HCT116 (cell line): ENCODE measurements at regions not wholly inside any gene's neighbourhood (a gene's known extent, or its start where the extent isn't known, plus 50 kb on each side); places are given as distances from the start of the nearest gene placed in this dataset.

Experiments used
- ATAC-seq: fragments of 200-7000 bp; cut with Tn5 transposase; 2 replicates; pipeline ENCODE4 v1.9.1; 2020; ENCODE audit warnings: mild to moderate bottlenecking, moderate library complexity
- BruUV-seq: library from RNA; stranded (reverse); fragments of 400-500 nt; replicated peaks from 2 replicates; lab custom pipeline; 2021; lab: Mats Ljungman, UMichigan
- CTCF ChIA-PET: fragments of 300-600 bp; sonication (Branson Sonifier 250); formaldehyde crosslinking; loops from one replicate; lab custom pipeline; 2021; ENCODE audit warnings: antibody characterized with exemption; lab: Charles Lee
- POLR2A ChIA-PET: fragments of 300-600, 350-600 bp; sonication (Branson Sonifier 250); formaldehyde crosslinking; loops from one replicate; lab custom pipeline; 2021; ENCODE audit warnings: antibody characterized with exemption; lab: Charles Lee
- RAD21 ChIA-PET, 2 experiments: fragments of 300-600 bp; sonication (Branson Sonifier 250); formaldehyde crosslinking; loops; one replicate each; lab custom pipeline; 2023; ENCODE audit warnings: low total read pairs in 2 of 2; ENCODE audit not compliant: uncharacterized antibody in 2 of 2, unreplicated experiment in 2 of 2, low non-redundant PET in 1 of 2; lab: Charles Lee
- DNase-seq: peaks from one replicate; pipeline ENCODE4 v3.0.0-alpha.2; 2010; ENCODE audit warnings: low read depth, low spot score
- H2AFZ ChIP-seq: fragments of 200-600 bp; shearing (Covaris generic), sonication (generic); 2 replicates; pipeline ENCODE4 v1.6.1; 2017; ENCODE audit warnings: low read depth, mixed run types, mixed read lengths, antibody characterized with exemption, low read length; ENCODE audit not compliant: poor library complexity, severe bottlenecking
- H3K27ac ChIP-seq: 2 replicates; pipeline ENCODE4 v1.5.1; 2012; ENCODE audit warnings: low read depth, low read length
- H3K27me3 ChIP-seq: fragments of 200-600 bp; sonication (generic); 2 replicates; pipeline ENCODE4 v1.6.1; 2016; ENCODE audit warnings: mixed run types, low read length, mixed read lengths; ENCODE audit not compliant: insufficient read depth
- H3K36me3 ChIP-seq, 2 experiments: fragments of 200-500 bp in 1 of 2; fragments of 200-600 bp in 1 of 2; sonication (Bioruptor generic) in 1 of 2; sonication (generic) in 1 of 2; 2 replicates each; pipeline versions ENCODE4 v1.5.1 to v1.6.1; 2014 to 2016; ENCODE audit warnings: low read length in 2 of 2, inconsistent platforms in 1 of 2, mixed read lengths in 1 of 2, mixed run types in 1 of 2; ENCODE audit not compliant: insufficient read depth in 2 of 2, control insufficient read depth in 1 of 2
- H3K4me1 ChIP-seq, 2 experiments: fragments of 200-600 bp in 1 of 2; sonication (generic) in 1 of 2; 2 replicates each; pipeline versions ENCODE4 v1.5.1 to v1.6.1; 2012 to 2017; ENCODE audit warnings: low read length in 2 of 2, inconsistent platforms in 1 of 2, mild to moderate bottlenecking in 1 of 2, mixed read lengths in 1 of 2, mixed run types in 1 of 2, moderate library complexity in 1 of 2; ENCODE audit not compliant: insufficient read depth in 2 of 2, control insufficient read depth in 1 of 2
- H3K4me2 ChIP-seq: fragments of 200-600 bp; sonication (generic); 2 replicates; pipeline ENCODE4 v1.6.1; 2017; ENCODE audit warnings: mixed run types, low read length, mixed read lengths
- H3K4me3 ChIP-seq, 2 experiments: fragments of 200-600 bp in 1 of 2; sonication (generic) in 1 of 2; replicated peaks in 1 of 2; 2 replicates each; pipeline ENCODE4 v1.5.1; 2011 to 2016; ENCODE audit warnings: low read length in 2 of 2, control low read depth in 1 of 2, low read depth in 1 of 2, mild to moderate bottlenecking in 1 of 2, mixed read lengths in 1 of 2, mixed run types in 1 of 2
- H3K79me2 ChIP-seq: fragments of 200-600 bp; sonication (generic); 2 replicates; pipeline ENCODE4 v1.6.1; 2017; ENCODE audit warnings: mild to moderate bottlenecking, mixed run types, low read length, moderate library complexity, mixed read lengths; ENCODE audit not compliant: insufficient read depth
- H3K9ac ChIP-seq: fragments of 200-600 bp; sonication (generic); 2 replicates; pipeline ENCODE4 v1.6.1; 2016; ENCODE audit warnings: low read length, mixed read lengths
- H3K9me2 ChIP-seq: fragments of 200-600 bp; sonication (generic), shearing (Covaris generic); 2 replicates; pipeline ENCODE4 v1.6.1; 2017; ENCODE audit warnings: mixed run types, mild to moderate bottlenecking, moderate library complexity; ENCODE audit not compliant: insufficient read depth
- H3K9me3 ChIP-seq, 2 experiments: fragments of 200-500 bp in 1 of 2; fragments of 200-600 bp in 1 of 2; sonication (Bioruptor generic) in 1 of 2; sonication (generic) in 1 of 2; 2 replicates each; pipeline ENCODE4 v1.6.1; 2014 to 2017; ENCODE audit warnings: low read length in 2 of 2, mixed read lengths in 2 of 2, inconsistent platforms in 1 of 2, low read depth in 1 of 2, mild to moderate bottlenecking in 1 of 2, mixed run types in 1 of 2, moderate library complexity in 1 of 2; ENCODE audit not compliant: control insufficient read depth in 1 of 2, insufficient read depth in 1 of 2
- H4K20me1 ChIP-seq: fragments of 200-600 bp; sonication (generic), shearing (Covaris generic); 2 replicates; pipeline ENCODE4 v1.6.1; 2017; ENCODE audit warnings: mixed run types, mild to moderate bottlenecking, moderate library complexity; ENCODE audit not compliant: insufficient read depth
- ATF3 ChIP-seq: IDR thresholded peaks from 2 replicates; pipeline ENCODE4 v1.6.1; 2012
- CTCF ChIP-seq, 3 experiments: fragments of 200-600 bp in 1 of 3; sonication (generic) in 1 of 3; IDR thresholded peaks in 2 of 3; conservative IDR thresholded peaks in 1 of 3; 2 replicates each; pipeline ENCODE4 v1.5.1; 2012 to 2017; ENCODE audit warnings: low read depth in 2 of 3, low read length in 2 of 3, antibody characterized with exemption in 1 of 3, borderline replicate concordance in 1 of 3, control low read depth in 1 of 3, mild to moderate bottlenecking in 1 of 3, mixed read lengths in 1 of 3, mixed run types in 1 of 3, moderate library complexity in 1 of 3; ENCODE audit not compliant: insufficient read depth in 1 of 3
- EGR1 ChIP-seq: IDR thresholded peaks from 2 replicates; pipeline ENCODE4 v1.6.1; 2012; ENCODE audit warnings: low read depth
- EZH2 ChIP-seq: fragments of 200-600 bp; sonication (generic); IDR thresholded peaks from 2 replicates; pipeline ENCODE4 v1.6.1; 2017; ENCODE audit warnings: antibody characterized with exemption, mixed run types
- EZH2phosphoT487 ChIP-seq: fragments of 200-600 bp; IDR thresholded peaks from 2 replicates; pipeline ENCODE4 v1.6.1; 2018; ENCODE audit warnings: antibody characterized with exemption, borderline replicate concordance
- FOSL1 ChIP-seq: IDR thresholded peaks from 2 replicates; pipeline ENCODE4 v1.6.1; 2012; ENCODE audit warnings: low read depth
- RAD21 ChIP-seq: IDR thresholded peaks from 2 replicates; pipeline ENCODE4 v1.6.1; 2012; ENCODE audit warnings: low read depth, mild to moderate bottlenecking
- REST ChIP-seq: IDR thresholded peaks from 2 replicates; pipeline ENCODE4 v1.6.1; 2012; ENCODE audit warnings: low read depth
- SP1 ChIP-seq: IDR thresholded peaks from 2 replicates; pipeline ENCODE4 v1.6.1; 2012; ENCODE audit warnings: low read depth
- SRF ChIP-seq: IDR thresholded peaks from 2 replicates; pipeline ENCODE4 v1.6.1; 2012; ENCODE audit warnings: low read depth
- YY1 ChIP-seq: IDR thresholded peaks from 2 replicates; pipeline ENCODE4 v1.6.1; 2011; ENCODE audit warnings: low read length, low read depth, moderate library complexity, mild to moderate bottlenecking; ENCODE audit not compliant: insufficient replicate concordance; ENCODE audit errors: extremely low read depth
- ZBTB33 ChIP-seq: IDR thresholded peaks from 2 replicates; pipeline ENCODE4 v1.6.1; 2011; ENCODE audit warnings: mild to moderate bottlenecking, low read length, moderate library complexity; ENCODE audit not compliant: insufficient replicate concordance; ENCODE audit errors: extremely low read depth
- intact Hi-C: fragments of 100-400 bp; cut with micrococcal nuclease; formaldehyde crosslinking; loops from 2 replicates; pipeline ENCODE4 v1.10.0; 2022

GRCh38 chr1:10878469-10878868 lies 82.0 kb upstream of the CASZ1 start:
- H3K27me3 ChIP-seq = no peaks in the 10 kb centered on the region
- POLR2A ChIA-PET = no interaction called here
- no peak overlapping the region for H2AFZ ChIP-seq
- intact Hi-C loops = no loop called here
- no peak overlapping the region for H3K4me3 ChIP-seq
- H3K9me3 ChIP-seq = no peaks in the 10 kb centered on the region
- H3K27ac ChIP-seq = no peak overlapping the region
- H3K9ac ChIP-seq = no peak overlapping the region
- no peak for TF ChIP-seq SP1
- no peak for TF ChIP-seq YY1
- no peak for TF ChIP-seq EZH2phosphoT487
- no TSS peak for BruUV-seq
- no peak for DNase-seq
- H3K4me1 ChIP-seq = no peaks in the 10 kb centered on the region
- no peaks in the 10 kb centered on the region for H3K79me2 ChIP-seq
- H3K9me2 ChIP-seq = no peaks in the 10 kb centered on the region
- CTCF ChIA-PET = interaction anchor here (1.4 kb wide), 1 partner anchor 11 kb away, joined by 4 read pairs; no protein-coding TSS in a partner anchor
- RAD21 ChIA-PET = no interaction called here
- H3K36me3 ChIP-seq = no peaks in the 10 kb centered on the region
- H3K4me2 ChIP-seq = no peak overlapping the region
- H4K20me1 ChIP-seq = no peaks in the 10 kb centered on the region
- no peak for ATAC-seq

- Histone ChIP-seq H3K27me3 (no peaks in the 10 kb centered on the region), H3K9me3 (no peaks in the 10 kb centered on the region), H4K20me1 (no peaks in the 10 kb centered on the region), H3K27ac (no peak overlapping the region), H3K79me2 (no peaks in the 10 kb centered on the region), H3K9me2 (no peaks in the 10 kb centered on the region), H2AFZ (no peak overlapping the region), H3K36me3 (no peaks in the 10 kb centered on the region), H3K4me1 (no peaks in the 10 kb centered on the region), H3K9ac (no peak overlapping the region), H3K4me3 (no peak overlapping the region), H3K4me2 (no peak overlapping the region)
- ChIA-PET CTCF (no interaction called here), RAD21 (no interaction called here), POLR2A (no interaction called here)
- intact Hi-C loops = no loop called here
- ATAC-seq = no peak
- no TSS peak for BruUV-seq
- no peak for DNase-seq
- TF ChIP-seq YY1 = no peak
- TF ChIP-seq ATF3 = no peak
- no peak for TF ChIP-seq EZH2
- no peak for TF ChIP-seq REST
- no peak for TF ChIP-seq SRF
- TF ChIP-seq EGR1 = no peak
- no peak for TF ChIP-seq RAD21
- no peak for TF ChIP-seq ZBTB33
- no peak for TF ChIP-seq EZH2phosphoT487
- no peak for TF ChIP-seq CTCF (IDR thresholded peaks at IDR 0.05 in 2 of 3, conservative IDR thresholded peaks at IDR 0.05 in 1 of 3; ENCODE audit: borderline replicate concordance in 1 of 3, insufficient read depth in 1 of 3, low read depth in 2 of 3, low read length in 2 of 3)
- no peak for TF ChIP-seq FOSL1
Observed at GRCh38 chr1:10880063-10880462, 83.6 kb upstream of the CASZ1 start.
